ENCODE measurements at regions not wholly inside any gene's neighbourhood (a gene's known extent, or its start where the extent isn't known, plus 50 kb on each side); places are given as distances from the start of the nearest gene placed in this dataset.

DNA sequence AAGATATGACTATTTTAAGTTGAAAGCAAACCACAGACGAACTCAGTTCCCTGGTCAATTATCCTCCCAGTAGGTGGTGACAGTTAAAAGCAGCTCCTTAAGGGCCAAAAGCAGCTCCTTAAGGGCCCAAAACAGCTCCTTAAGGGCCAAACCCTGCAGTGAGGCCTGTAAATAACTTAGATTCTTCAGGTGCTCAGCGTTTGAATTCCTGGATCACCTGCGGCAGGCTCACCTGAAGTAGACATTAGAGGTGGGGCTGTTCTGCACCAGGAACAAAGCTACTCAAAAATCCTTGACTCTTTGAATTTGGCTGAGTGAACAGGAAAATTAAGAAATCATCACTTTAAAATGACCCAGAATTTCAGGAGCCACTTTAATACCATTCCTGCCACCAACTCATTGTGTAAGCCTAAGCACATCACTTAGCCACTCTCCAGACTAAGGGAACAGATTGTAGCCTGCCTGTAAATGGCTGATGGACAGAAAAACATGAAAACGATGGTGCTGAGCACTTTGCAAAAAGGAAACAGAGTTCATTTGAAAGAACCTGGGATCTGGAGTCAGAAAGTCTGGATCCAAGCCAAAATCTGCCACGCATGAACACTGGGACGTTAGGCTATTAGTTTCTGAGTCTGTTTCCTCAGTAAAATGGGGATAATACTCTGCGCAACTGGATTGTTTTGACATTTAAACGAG is 126.9 kb downstream of the LRIG2 start:
- TF ChIP-seq, protein P1, sequence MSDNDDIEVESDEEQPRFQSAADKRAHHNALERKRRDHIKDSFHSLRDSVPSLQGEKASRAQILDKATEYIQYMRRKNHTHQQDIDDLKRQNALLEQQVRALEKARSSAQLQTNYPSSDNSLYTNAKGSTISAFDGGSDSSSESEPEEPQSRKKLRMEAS (IDR thresholded peaks at IDR 0.05) = no peak
- TF ChIP-seq TCF12 (IDR thresholded peaks at IDR 0.05; ENCODE audit: low read depth) (0 out of 2 replicates have a peak, but pooled peaks have one; percentile 33), TEAD4 (IDR thresholded peaks at IDR 0.05) (peak; percentile 71), CEBPB (IDR thresholded peaks at IDR 0.05) (0 out of 2 replicates have a peak, but pooled peaks have one; percentile 17)

- TF ChIP-seq RAD21 (IDR thresholded peaks at IDR 0.05; ENCODE audit: low read depth) (no peak), FOXM1 (IDR thresholded peaks at IDR 0.05; ENCODE audit: borderline replicate concordance, low read depth) (no peak), YY1 (IDR thresholded peaks at IDR 0.05; ENCODE audit: low read depth) (no peak), NFIC (IDR thresholded peaks at IDR 0.05) (no peak), TAF1 (IDR thresholded peaks at IDR 0.05; ENCODE audit: low read depth) (no peak), EP300 (IDR thresholded peaks at IDR 0.05; ENCODE audit: borderline replicate concordance) (no peak), ZBTB7A (IDR thresholded peaks at IDR 0.05; ENCODE audit: low read depth) (no peak), TCF12 (IDR thresholded peaks at IDR 0.05; ENCODE audit: low read depth) (no peak), TEAD4 (IDR thresholded peaks at IDR 0.05) (no peak), CREB1 (IDR thresholded peaks at IDR 0.05; ENCODE audit: low read depth) (no peak), EGR1 (IDR thresholded peaks at IDR 0.05) (no peak), CEBPB (IDR thresholded peaks at IDR 0.05) (no peak)
- TF ChIP-seq, protein P1 (IDR thresholded peaks at IDR 0.05) = no peak
- TF ChIP-seq, protein P2, sequence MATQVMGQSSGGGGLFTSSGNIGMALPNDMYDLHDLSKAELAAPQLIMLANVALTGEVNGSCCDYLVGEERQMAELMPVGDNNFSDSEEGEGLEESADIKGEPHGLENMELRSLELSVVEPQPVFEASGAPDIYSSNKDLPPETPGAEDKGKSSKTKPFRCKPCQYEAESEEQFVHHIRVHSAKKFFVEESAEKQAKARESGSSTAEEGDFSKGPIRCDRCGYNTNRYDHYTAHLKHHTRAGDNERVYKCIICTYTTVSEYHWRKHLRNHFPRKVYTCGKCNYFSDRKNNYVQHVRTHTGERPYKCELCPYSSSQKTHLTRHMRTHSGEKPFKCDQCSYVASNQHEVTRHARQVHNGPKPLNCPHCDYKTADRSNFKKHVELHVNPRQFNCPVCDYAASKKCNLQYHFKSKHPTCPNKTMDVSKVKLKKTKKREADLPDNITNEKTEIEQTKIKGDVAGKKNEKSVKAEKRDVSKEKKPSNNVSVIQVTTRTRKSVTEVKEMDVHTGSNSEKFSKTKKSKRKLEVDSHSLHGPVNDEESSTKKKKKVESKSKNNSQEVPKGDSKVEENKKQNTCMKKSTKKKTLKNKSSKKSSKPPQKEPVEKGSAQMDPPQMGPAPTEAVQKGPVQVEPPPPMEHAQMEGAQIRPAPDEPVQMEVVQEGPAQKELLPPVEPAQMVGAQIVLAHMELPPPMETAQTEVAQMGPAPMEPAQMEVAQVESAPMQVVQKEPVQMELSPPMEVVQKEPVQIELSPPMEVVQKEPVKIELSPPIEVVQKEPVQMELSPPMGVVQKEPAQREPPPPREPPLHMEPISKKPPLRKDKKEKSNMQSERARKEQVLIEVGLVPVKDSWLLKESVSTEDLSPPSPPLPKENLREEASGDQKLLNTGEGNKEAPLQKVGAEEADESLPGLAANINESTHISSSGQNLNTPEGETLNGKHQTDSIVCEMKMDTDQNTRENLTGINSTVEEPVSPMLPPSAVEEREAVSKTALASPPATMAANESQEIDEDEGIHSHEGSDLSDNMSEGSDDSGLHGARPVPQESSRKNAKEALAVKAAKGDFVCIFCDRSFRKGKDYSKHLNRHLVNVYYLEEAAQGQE (IDR thresholded peaks at IDR 0.05; ENCODE audit: low read depth) = no peak
- TF ChIP-seq, protein P3, sequence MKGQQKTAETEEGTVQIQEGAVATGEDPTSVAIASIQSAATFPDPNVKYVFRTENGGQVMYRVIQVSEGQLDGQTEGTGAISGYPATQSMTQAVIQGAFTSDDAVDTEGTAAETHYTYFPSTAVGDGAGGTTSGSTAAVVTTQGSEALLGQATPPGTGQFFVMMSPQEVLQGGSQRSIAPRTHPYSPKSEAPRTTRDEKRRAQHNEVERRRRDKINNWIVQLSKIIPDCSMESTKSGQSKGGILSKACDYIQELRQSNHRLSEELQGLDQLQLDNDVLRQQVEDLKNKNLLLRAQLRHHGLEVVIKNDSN (IDR thresholded peaks at IDR 0.05) = no peak
These were observed 128.6 kb downstream of the LRIG2 start for GRCh38 chr1:113201560-113201959.

- TF ChIP-seq CREB1 (IDR thresholded peaks at IDR 0.05; ENCODE audit: low read depth) = no peak
These were observed 133.2 kb downstream of the LRIG2 start for GRCh38 chr1:113205980-113206766.

- TF ChIP-seq, protein P1 (IDR thresholded peaks at IDR 0.05) = no peak
- TF ChIP-seq, protein P3 (IDR thresholded peaks at IDR 0.05) = peak; percentile 70
These were observed 134.0 kb downstream of the LRIG2 start for GRCh38 chr1:113207019-113207418.

DNA sequence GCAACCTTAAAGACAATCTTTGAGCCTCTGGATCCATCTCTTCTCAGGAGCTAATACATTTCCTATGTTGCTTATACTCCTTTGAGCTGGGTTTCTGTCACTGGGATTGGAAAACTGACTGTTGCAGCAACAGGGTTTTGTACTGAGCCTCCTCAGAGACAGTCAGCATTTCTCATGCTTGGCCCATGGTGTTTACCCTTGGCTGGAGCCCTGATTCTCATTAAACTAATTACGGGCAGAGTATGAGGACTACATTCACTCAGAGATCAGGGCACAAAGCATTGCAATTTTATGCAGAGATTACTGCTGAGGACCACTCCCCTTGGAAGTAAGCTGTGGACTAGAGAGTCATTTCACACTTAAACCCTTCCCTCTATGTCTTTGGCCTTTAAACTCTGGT is 134.5 kb downstream of the LRIG2 start:
- TF ChIP-seq RAD21 (IDR thresholded peaks at IDR 0.05; ENCODE audit: low read depth) (no peak), CREB1 (IDR thresholded peaks at IDR 0.05; ENCODE audit: low read depth) (no peak), CEBPB (IDR thresholded peaks at IDR 0.05) (no peak)

- TF ChIP-seq RAD21 (IDR thresholded peaks at IDR 0.05; ENCODE audit: low read depth) (no peak), EP300 (IDR thresholded peaks at IDR 0.05; ENCODE audit: borderline replicate concordance) (no peak), FOXM1 (IDR thresholded peaks at IDR 0.05; ENCODE audit: borderline replicate concordance, low read depth) (no peak), YY1 (IDR thresholded peaks at IDR 0.05; ENCODE audit: low read depth) (no peak), NFIC (IDR thresholded peaks at IDR 0.05) (no peak), TCF12 (IDR thresholded peaks at IDR 0.05; ENCODE audit: low read depth) (no peak), TEAD4 (IDR thresholded peaks at IDR 0.05) (no peak), TAF1 (IDR thresholded peaks at IDR 0.05; ENCODE audit: low read depth) (no peak), ZBTB7A (IDR thresholded peaks at IDR 0.05; ENCODE audit: low read depth) (no peak), CREB1 (IDR thresholded peaks at IDR 0.05; ENCODE audit: low read depth) (no peak), EGR1 (IDR thresholded peaks at IDR 0.05) (no peak), CEBPB (IDR thresholded peaks at IDR 0.05) (no peak)
- TF ChIP-seq, protein P2 (IDR thresholded peaks at IDR 0.05; ENCODE audit: low read depth) = no peak
- TF ChIP-seq, protein P3 (IDR thresholded peaks at IDR 0.05) = no peak
- TF ChIP-seq, protein P1 (IDR thresholded peaks at IDR 0.05) = no peak
These were observed 137.2 kb downstream of the LRIG2 start for GRCh38 chr1:113210248-113210647.

Measured in Ishikawa (cell line).